ENCODE measurements at regions not wholly inside any gene's neighbourhood (a gene's known extent, or its start where the extent isn't known, plus 50 kb on each side); places are given as distances from the start of the nearest gene placed in this dataset.

DNA sequence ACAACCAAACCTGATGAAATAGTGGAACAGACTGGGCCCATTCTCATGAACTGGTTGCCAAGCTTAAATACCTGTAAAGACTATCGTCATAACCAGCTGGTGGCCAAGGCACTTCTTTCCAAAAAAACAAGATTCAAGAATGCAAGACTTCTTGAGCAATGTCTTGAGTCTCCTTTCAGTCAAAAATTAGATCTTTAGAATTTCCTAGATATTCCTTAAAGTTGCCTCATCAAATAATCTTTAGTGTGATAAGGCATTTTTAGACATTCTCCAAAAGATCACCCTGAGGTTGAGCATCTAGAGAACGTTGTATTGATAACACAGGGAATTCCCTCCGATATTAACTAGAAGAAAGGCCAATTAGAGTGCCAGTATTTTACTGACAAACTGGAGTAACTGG, 236.4 kb upstream of the MEX3C start:
- Histone ChIP-seq H3K4me2 (ENCODE audit: insufficient read depth, insufficient read length, low read length) (no peak overlapping the region), H3K14ac (ENCODE audit: insufficient read depth, low read length) (no peak overlapping the region), H3K18ac (ENCODE audit: insufficient read length, low read depth, low read length) (no peak overlapping the region), H3K27ac (ENCODE audit: insufficient read length, low read depth, low read length) (no peak overlapping the region), H3K79me2 (ENCODE audit: insufficient read depth, low read length) (no peaks in the 10 kb centered on the region), H2AK5ac (ENCODE audit: insufficient read length, low read length) (no peak overlapping the region), H4K20me1 (ENCODE audit: control insufficient read depth, insufficient read depth, insufficient read length) (no peaks in the 10 kb centered on the region), H4K8ac (replicated peaks; ENCODE audit: insufficient read length, low read depth, low read length) (no peak overlapping the region), H2BK120ac (ENCODE audit: low read depth, low read length, poor library complexity, severe bottlenecking) (no peak overlapping the region), H3K4me1 (ENCODE audit: insufficient read depth, low read length) (no peaks in the 10 kb centered on the region), H3K9ac (ENCODE audit: extremely low read depth, insufficient read length, low read length) (no peak overlapping the region), H3K27me3 (ENCODE audit: insufficient read depth, low read length) (no peaks in the 10 kb centered on the region), H2BK20ac (ENCODE audit: low read depth, low read length, poor library complexity, severe bottlenecking) (no peak overlapping the region), H3K79me1 (ENCODE audit: insufficient read depth, low read depth, low read length, poor library complexity, severe bottlenecking) (no peaks in the 10 kb centered on the region), H2BK5ac (ENCODE audit: insufficient read length, low read length) (no peak overlapping the region), H3K4ac (ENCODE audit: low read depth, low read length) (no peak overlapping the region), H3K23me2 (ENCODE audit: insufficient read length, low read depth, low read length, poor library complexity, severe bottlenecking) (no peaks in the 10 kb centered on the region), H2BK15ac (ENCODE audit: low read depth, low read length) (no peak overlapping the region), H2BK12ac (ENCODE audit: insufficient read length, low read depth, low read length) (no peak overlapping the region), H3K23ac (ENCODE audit: insufficient read length, low read depth, low read length) (no peak overlapping the region), H4K91ac (ENCODE audit: insufficient read length, low read depth, low read length) (no peak overlapping the region), H3T11ph (ENCODE audit: low read length) (no peak overlapping the region), H3K9me3 (ENCODE audit: control insufficient read depth, low read depth, low read length) (no peaks in the 10 kb centered on the region), H3K56ac (ENCODE audit: insufficient read length, low read depth, low read length) (no peak overlapping the region), H2AFZ (ENCODE audit: low read length) (no peak overlapping the region), H4K5ac (ENCODE audit: insufficient read length, low read depth, low read length) (no peak overlapping the region)
- DNase-seq, result no peak
- H3K4me1 Mint-ChIP-seq, result no peaks in the 10 kb centered on the region
- no peak overlapping the region for H3K27ac Mint-ChIP-seq
- WGBS (ENCODE audit: extremely low coverage, insufficient read length, low lambda C conversion rate), result no CpG with 5 or more reads among the region's 3 CpGs
- peaks cover 0 to 2% (median 0%) of the 10 kb centered on the region in 3 experiments; a peak in 1 of 7 replicates for H3K36me3 Mint-ChIP-seq (ENCODE audit: insufficient read depth in 1 of 3, low read depth in 3 of 3)
- H3K9me3 Mint-ChIP-seq, result no peaks in the 10 kb centered on the region; a peak in 1 of 5 replicates
- TF ChIP-seq, protein P1, sequence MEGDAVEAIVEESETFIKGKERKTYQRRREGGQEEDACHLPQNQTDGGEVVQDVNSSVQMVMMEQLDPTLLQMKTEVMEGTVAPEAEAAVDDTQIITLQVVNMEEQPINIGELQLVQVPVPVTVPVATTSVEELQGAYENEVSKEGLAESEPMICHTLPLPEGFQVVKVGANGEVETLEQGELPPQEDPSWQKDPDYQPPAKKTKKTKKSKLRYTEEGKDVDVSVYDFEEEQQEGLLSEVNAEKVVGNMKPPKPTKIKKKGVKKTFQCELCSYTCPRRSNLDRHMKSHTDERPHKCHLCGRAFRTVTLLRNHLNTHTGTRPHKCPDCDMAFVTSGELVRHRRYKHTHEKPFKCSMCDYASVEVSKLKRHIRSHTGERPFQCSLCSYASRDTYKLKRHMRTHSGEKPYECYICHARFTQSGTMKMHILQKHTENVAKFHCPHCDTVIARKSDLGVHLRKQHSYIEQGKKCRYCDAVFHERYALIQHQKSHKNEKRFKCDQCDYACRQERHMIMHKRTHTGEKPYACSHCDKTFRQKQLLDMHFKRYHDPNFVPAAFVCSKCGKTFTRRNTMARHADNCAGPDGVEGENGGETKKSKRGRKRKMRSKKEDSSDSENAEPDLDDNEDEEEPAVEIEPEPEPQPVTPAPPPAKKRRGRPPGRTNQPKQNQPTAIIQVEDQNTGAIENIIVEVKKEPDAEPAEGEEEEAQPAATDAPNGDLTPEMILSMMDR (conservative IDR thresholded peaks at IDR 0.05), result no peak
- no peaks in the 10 kb centered on the region for H3K27me3 Mint-ChIP-seq (ENCODE audit: low read depth)
- no peak overlapping the region for H3K4me3 Mint-ChIP-seq
